Heart right ventricle (tissue), 16 donors: ENCODE measurements at regions not wholly inside any gene's neighbourhood (a gene's known extent, or its start where the extent isn't known, plus 50 kb on each side); places are given as distances from the start of the nearest gene placed in this dataset.
A peak's percentile ranks its signal among the peaks of the same experiment; 100 is the strongest.

Source experiments
- ATAC-seq, 8 donors: fragments of 200-7000 bp; cut with Tn5 transposase; one replicate each; pipeline ENCODE4 v1.9.1; 2020; ENCODE audit warnings: mild to moderate bottlenecking in 8 of 8, moderate library complexity in 8 of 8, moderate number of reproducible peaks in 1 of 8
- DNase-seq, 2 donors: peaks; one replicate each; pipeline ENCODE4 v3.0.0-alpha.2; 2020
- H3K27ac ChIP-seq, 10 donors: fragments of 200-600 bp; sonication (generic) in 2 of 10; one replicate each; pipeline versions ENCODE4 v1.5.0 to v1.8.0; 2020 to 2022; ENCODE audit warnings: mild to moderate bottlenecking in 3 of 10
- H3K27me3 ChIP-seq, 7 donors: fragments of 200-600 bp; one replicate each; pipeline ENCODE4 v1.8.0; 2021 to 2022; ENCODE audit warnings: mild to moderate bottlenecking in 2 of 7
- H3K36me3 ChIP-seq, 9 donors: fragments of 200-600 bp; sonication (generic) in 1 of 9; one replicate each; pipeline versions ENCODE4 v1.5.0 to v1.8.0; 2020 to 2022; ENCODE audit warnings: mild to moderate bottlenecking in 2 of 9
- H3K4me1 ChIP-seq, 9 donors: fragments of 200-600 bp; sonication (generic) in 1 of 9; one replicate each; pipeline versions ENCODE4 v1.5.0 to v1.8.0; 2020 to 2022; ENCODE audit warnings: mild to moderate bottlenecking in 4 of 9
- H3K4me3 ChIP-seq, 10 donors: fragments of 200-600 bp; sonication (generic) in 2 of 10; one replicate each; pipeline versions ENCODE4 v1.5.0 to v1.8.0; 2020 to 2022; ENCODE audit warnings: mild to moderate bottlenecking in 7 of 10, moderate library complexity in 2 of 10
- H3K9me3 ChIP-seq, 11 donors: fragments of 200-600 bp in 10 of 11; sonication (generic) in 2 of 11; one replicate each; pipeline versions ENCODE4 v1.5.0 to v1.8.0; 2013 to 2022; ENCODE audit warnings: mild to moderate bottlenecking in 2 of 11, control low read depth in 1 of 11, moderate library complexity in 1 of 11
- CTCF ChIP-seq, 9 donors: fragments of 200-600 bp; sonication (generic) in 2 of 9; IDR thresholded peaks; one replicate each; pipeline versions ENCODE4 v1.5.0 to v1.8.0; 2021 to 2022; ENCODE audit warnings: antibody characterized with exemption in 9 of 9, mild to moderate bottlenecking in 5 of 9, moderate library complexity in 1 of 9
- WGBS, 2 donors: extraction: QIAGEN DNeasy Blood & Tissue Kit; methylation state at CpG; one replicate each; pipeline ENCODE4 v1.1.7; 2013; ENCODE audit warnings: inconsistent platforms in 1 of 2; 5-methylcytosine and 5-hydroxymethylcytosine counted together
- intact Hi-C, 10 donors: fragments of 100-400 bp; cut with DNase I; formaldehyde crosslinking; loops; one replicate each; pipeline versions ENCODE4 v1.11.1 to v1.14.2; 2022
- donor health status: Arrhythmogenic right ventricular cardiomyopathy.
- donor health status: ischemic (EF 13 %, LVEDD 7.1; RV severe dilation, severe dysfunction).
- donor health status: healthy with polysubstance abuse.
- donor health status: DM: no; HTN: yes; CAD: no.
- donor health status: DM: no; HTN: no; CAD: no.
- donor health status: ischemic (EF 25% LVEDD 6.9; RV normal size, moderate dysfunction).
- donor health status: ischemic (EF 25% LVEDD 5.7; RV mildly dilated, moderate dysfunction).
- donor health status: healthy.
- donor health status: DM: yes; HTN: yes; CAD: no.
- donor health status: Ischemic cardiomyopathy.
- donor health status: ischemic (EF 35%, LVEDD 5.7; RV mildly dilated, moderate dysfunction).
- donor health status: nonischemic (EF 11% LVEDD 7.7; RV severe dilation, severe dysfunction).
- donor health status: DM: yes; HTN: yes; CAD: no.
- donor health status: PGD.
- donor health status: ischemic (EF 29% LVEDD 5.4; RV normal size, mild dysfunction).
- donor health status: nonischemic (EF 23%, LVEDD 6.1; RV moderate dilation, normal function).

GRCh38 chr13:79778741-79779460 is 297.9 kb downstream of the NDFIP2 start:
- intact Hi-C loops, result loop anchor here in 9 of 10 donors (5.0 to 10.0 kb wide), 6 partner anchors 144 to 1236 kb away; partner anchors contain the start of gene SPRY2 (in 3 of the 9)

DNA sequence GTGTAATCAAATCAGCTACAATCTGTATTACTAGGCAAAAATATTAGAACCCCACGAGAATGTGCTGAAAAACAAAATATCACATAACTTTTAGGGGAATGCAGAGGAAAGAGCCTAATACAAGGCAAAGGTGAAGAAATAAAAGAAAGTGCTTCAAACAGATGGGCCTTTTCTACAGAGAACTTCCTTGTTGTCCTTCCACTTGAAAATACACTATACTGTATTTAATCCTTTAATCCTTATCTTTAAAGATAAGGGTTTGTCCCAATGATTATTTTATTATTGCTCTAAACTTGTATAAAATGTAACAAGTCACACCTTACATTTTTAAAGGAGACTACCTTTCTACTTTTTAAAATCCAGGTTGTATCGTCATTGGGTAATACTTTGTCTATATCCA is 296.5 kb downstream of the NDFIP2 start:
- H3K4me3 ChIP-seq, result no peak overlapping the region
- 95 to 96% methylated on average over 2 of the region's 2 CpGs for WGBS, 2 donors
- intact Hi-C loops, result loop anchor here in 9 of 10 donors (2.0 to 10.0 kb wide), 7 partner anchors 143 to 1237 kb away; partner anchors contain the start of gene SPRY2 (in 4 of the 9)
- no peaks in the 10 kb centered on the region for H3K27me3 ChIP-seq
- H3K4me1 ChIP-seq, result peaks cover 0 to 27% (median 7%) of the 10 kb centered on the region in 9 donors
- H3K9me3 ChIP-seq, result no peaks in the 10 kb centered on the region
- DNase-seq (no peak), ATAC-seq (no peak)
- no peak for TF ChIP-seq CTCF (IDR thresholded peaks at IDR 0.05)
- H3K27ac ChIP-seq, result no peak overlapping the region
- H3K36me3 ChIP-seq, result no peaks in the 10 kb centered on the region

More at GRCh38 chr13:79778741-79779460, 297.9 kb downstream of the NDFIP2 start:
- ATAC-seq (no peak), DNase-seq (no peak)
- H3K9me3 ChIP-seq, result no peaks in the 10 kb centered on the region
- 63 to 68% methylated on average over 4 of the region's 4 CpGs for WGBS, 2 donors
- H3K4me3 ChIP-seq, result no peak overlapping the region
- H3K4me1 ChIP-seq, result peaks cover 0 to 38% (median 15%) of the 10 kb centered on the region in 9 donors
- no peaks in the 10 kb centered on the region for H3K36me3 ChIP-seq
- peak overlapping the region in 2 of 10 donors; percentile 41 to 48 for H3K27ac ChIP-seq
- TF ChIP-seq CTCF (IDR thresholded peaks at IDR 0.05), result no peak
- H3K27me3 ChIP-seq, result no peaks in the 10 kb centered on the region

- Histone ChIP-seq H3K27ac (no peak overlapping the region), H3K36me3 (no peaks in the 10 kb centered on the region), H3K9me3 (peaks cover 0 to 8% (median 0%) of the 10 kb centered on the region in 11 donors), H3K27me3 (no peaks in the 10 kb centered on the region), H3K4me3 (no peak overlapping the region), H3K4me1 (peaks cover 0 to 19% (median 0%) of the 10 kb centered on the region in 9 donors)
- WGBS, 2 donors, result 83 to 85% methylated on average over 3 of the region's 3 CpGs
- ATAC-seq (no peak), DNase-seq (no peak)
- intact Hi-C loops, result loop anchor here in 9 of 10 donors (2.0 to 10.0 kb wide), 7 partner anchors 142 to 1238 kb away; partner anchors contain the start of gene SPRY2 (in 4 of the 9)
- TF ChIP-seq CTCF (IDR thresholded peaks at IDR 0.05), result no peak
These were observed 295.8 kb downstream of the NDFIP2 start for GRCh38 chr13:79776531-79777295.

GRCh38 chr13:79775830-79776229 is 294.9 kb downstream of the NDFIP2 start:
- intact Hi-C loops, result loop anchor here in 9 of 10 donors (2.0 to 10.0 kb wide), 7 partner anchors 141 to 1239 kb away; partner anchors contain the start of gene SPRY2 (in 4 of the 9)
- H3K9me3 ChIP-seq, result peaks cover 0 to 17% (median 4%) of the 10 kb centered on the region in 11 donors
- no peak overlapping the region for H3K4me3 ChIP-seq
- H3K36me3 ChIP-seq, result no peaks in the 10 kb centered on the region
- DNase-seq (peak in 1 of 2 donors; percentile 36), ATAC-seq (peak in 7 of 8 donors; percentile 58 to 82 (median 71))
- H3K4me1 ChIP-seq, result peaks cover 0 to 19% (median 0%) of the 10 kb centered on the region in 9 donors
- 5 to 6% methylated on average over 1 of the region's 1 CpG for WGBS, 2 donors
- peak in 8 of 9 donors; percentile 37 to 76 (median 64) for TF ChIP-seq CTCF (IDR thresholded peaks at IDR 0.05)
- H3K27ac ChIP-seq, result no peak overlapping the region
- H3K27me3 ChIP-seq, result no peaks in the 10 kb centered on the region
